Fibroblast of mammary gland (primary cell): ENCODE measurements at regions not wholly inside any gene's neighbourhood (a gene's known extent, or its start where the extent isn't known, plus 50 kb on each side); places are given as distances from the start of the nearest gene placed in this dataset.

Experiments
- DNase-seq: peaks from one replicate; pipeline ENCODE4 v3.0.0-alpha.2; 2010; ENCODE audit warnings: low read depth
- H3K4me3 ChIP-seq: 2 replicates; pipeline ENCODE4 v1.5.1; 2011; ENCODE audit warnings: low read depth, mild to moderate bottlenecking, low read length, moderate library complexity; ENCODE audit not compliant: control insufficient read depth
- CTCF ChIP-seq: conservative IDR thresholded peaks from 2 replicates; pipeline ENCODE4 v1.5.1; 2011; ENCODE audit warnings: low read depth, low read length, inconsistent platforms; ENCODE audit not compliant: control insufficient read depth, insufficient read depth

DNA sequence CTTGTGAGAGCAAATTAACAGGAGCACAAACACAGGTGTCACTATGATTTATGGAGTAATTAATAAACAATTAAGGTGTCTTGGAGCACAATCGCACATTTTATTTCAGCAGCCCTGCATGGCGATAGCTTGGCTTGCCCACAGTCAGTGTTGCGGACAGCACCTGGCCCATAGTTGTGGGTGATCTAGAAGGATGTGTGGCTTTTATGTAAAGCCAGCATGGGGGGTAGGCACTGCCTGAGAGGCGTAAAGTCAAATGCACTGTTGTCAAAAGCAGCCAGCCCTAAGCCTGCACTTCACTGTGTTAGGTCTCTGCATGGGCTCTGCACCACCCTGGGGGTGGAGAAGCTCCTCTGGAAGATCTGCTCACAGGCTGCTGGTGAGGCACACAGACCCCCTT, 177.4 kb upstream of the PPP2R3A start:
- DNase-seq: no peak
- H3K4me3 ChIP-seq: no peak overlapping the region
- no peak for TF ChIP-seq CTCF

DNA sequence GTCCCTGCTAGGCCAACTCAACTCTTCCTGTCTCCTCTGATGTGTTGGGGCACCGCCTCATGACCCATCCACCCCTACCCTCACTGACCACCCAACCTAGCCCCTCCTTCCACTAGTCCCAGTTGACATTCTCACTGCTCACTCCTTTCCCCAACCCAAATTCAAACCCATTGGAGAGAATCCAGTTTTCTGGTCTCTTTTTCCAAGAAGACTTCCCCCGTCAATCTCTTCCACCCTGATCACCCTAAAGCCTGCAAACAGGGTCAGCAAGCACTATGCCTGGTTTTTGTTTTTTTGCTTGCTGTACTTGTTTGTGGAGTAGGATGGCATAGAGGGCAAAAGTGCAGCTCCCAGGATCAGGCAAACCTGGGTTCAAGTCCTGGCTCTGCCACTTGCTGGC, 176.6 kb upstream of the PPP2R3A start:
- DNase-seq: no peak
- TF ChIP-seq CTCF: no peak
- H3K4me3 ChIP-seq: no peak overlapping the region

- no peak overlapping the region for H3K4me3 ChIP-seq
- no peak for TF ChIP-seq CTCF
- no peak for DNase-seq
These were observed 173.4 kb upstream of the PPP2R3A start for GRCh38 chr3:135792174-135792573.

GRCh38 chr3:135792858-135793475, 172.6 kb upstream of the PPP2R3A start:
- H3K4me3 ChIP-seq: no peak overlapping the region
- TF ChIP-seq CTCF: no peak
- no peak for DNase-seq

GRCh38 chr3:135800071-135800549, 165.4 kb upstream of the PPP2R3A start:
- no peak for DNase-seq
- no peak for TF ChIP-seq CTCF
- H3K4me3 ChIP-seq: no peak overlapping the region

- no peak for TF ChIP-seq CTCF
- H3K4me3 ChIP-seq: no peak overlapping the region
These were observed 164.5 kb upstream of the PPP2R3A start for GRCh38 chr3:135801018-135801417.

DNA sequence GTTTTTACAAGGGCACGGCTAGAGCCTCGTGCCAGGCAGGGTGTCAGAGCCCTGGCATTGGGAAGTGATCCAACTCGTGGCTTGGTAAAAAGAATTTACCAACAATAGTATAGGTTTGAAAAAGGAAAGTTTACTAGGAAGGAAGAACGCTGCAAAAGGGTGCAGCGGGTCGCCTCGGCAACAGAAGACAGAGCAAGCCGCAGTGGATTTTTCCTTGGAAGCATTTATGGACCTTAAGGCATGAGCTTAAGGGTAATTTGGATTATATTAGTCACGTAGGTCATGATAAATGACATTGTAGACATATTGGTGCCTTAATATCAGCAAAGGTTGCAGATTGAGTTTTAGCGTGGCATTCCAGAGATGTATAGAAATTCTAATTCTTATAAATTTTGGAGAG, 163.4 kb upstream of the PPP2R3A start:
- TF ChIP-seq CTCF: no peak
- H3K4me3 ChIP-seq: no peak overlapping the region
- no peak for DNase-seq

More at GRCh38 chr3:135801018-135801417, 164.5 kb upstream of the PPP2R3A start:
- DNase-seq: no peak
